Neural cell (in vitro differentiated cells): ENCODE measurements at regions not wholly inside any gene's neighbourhood (a gene's known extent, or its start where the extent isn't known, plus 50 kb on each side); places are given as distances from the start of the nearest gene placed in this dataset.

ENCODE experiments used
- CTCF ChIP-seq: fragments of 450-650 bp; IDR thresholded peaks from 2 replicates; pipeline ENCODE4 v1.5.1; 2014; ENCODE audit warnings: antibody characterized with exemption, mild to moderate bottlenecking, moderate library complexity; ENCODE audit not compliant: poor library complexity, severe bottlenecking
- POLR2AphosphoS5 ChIP-seq: IDR thresholded peaks from 2 replicates; pipeline ENCODE4 v1.6.1; 2012
- TF ChIP-seq, protein P1 (sequence below): IDR thresholded peaks from 2 replicates; pipeline ENCODE4 v1.6.1; 2012; ENCODE audit warnings: borderline replicate concordance

DNA sequence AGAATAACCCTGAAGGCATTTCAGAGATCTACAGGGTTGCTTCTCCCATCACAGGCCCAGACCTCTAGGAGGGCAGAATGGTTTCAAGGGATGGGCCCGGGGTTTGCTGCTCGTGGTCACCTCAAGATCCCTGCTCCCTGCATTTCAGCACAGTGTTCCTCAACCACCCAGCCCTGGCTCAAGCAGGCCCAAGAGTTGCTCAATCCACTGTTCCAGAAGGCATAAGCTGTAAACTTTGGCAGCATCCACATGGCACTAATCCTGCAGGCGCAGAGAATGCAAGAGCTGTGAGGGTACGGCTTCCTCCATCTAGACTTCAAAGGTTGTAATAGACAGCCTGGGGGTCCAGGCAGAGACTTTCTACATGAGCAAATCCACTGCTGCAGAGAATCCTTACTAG is 225.0 kb upstream of the UBASH3B start:
- TF ChIP-seq CTCF, result no peak
- TF ChIP-seq, protein P1, sequence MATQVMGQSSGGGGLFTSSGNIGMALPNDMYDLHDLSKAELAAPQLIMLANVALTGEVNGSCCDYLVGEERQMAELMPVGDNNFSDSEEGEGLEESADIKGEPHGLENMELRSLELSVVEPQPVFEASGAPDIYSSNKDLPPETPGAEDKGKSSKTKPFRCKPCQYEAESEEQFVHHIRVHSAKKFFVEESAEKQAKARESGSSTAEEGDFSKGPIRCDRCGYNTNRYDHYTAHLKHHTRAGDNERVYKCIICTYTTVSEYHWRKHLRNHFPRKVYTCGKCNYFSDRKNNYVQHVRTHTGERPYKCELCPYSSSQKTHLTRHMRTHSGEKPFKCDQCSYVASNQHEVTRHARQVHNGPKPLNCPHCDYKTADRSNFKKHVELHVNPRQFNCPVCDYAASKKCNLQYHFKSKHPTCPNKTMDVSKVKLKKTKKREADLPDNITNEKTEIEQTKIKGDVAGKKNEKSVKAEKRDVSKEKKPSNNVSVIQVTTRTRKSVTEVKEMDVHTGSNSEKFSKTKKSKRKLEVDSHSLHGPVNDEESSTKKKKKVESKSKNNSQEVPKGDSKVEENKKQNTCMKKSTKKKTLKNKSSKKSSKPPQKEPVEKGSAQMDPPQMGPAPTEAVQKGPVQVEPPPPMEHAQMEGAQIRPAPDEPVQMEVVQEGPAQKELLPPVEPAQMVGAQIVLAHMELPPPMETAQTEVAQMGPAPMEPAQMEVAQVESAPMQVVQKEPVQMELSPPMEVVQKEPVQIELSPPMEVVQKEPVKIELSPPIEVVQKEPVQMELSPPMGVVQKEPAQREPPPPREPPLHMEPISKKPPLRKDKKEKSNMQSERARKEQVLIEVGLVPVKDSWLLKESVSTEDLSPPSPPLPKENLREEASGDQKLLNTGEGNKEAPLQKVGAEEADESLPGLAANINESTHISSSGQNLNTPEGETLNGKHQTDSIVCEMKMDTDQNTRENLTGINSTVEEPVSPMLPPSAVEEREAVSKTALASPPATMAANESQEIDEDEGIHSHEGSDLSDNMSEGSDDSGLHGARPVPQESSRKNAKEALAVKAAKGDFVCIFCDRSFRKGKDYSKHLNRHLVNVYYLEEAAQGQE, result no peak
- TF ChIP-seq POLR2AphosphoS5, result no peak
